GM19438 (cell line): ENCODE measurements at regions not wholly inside any gene's neighbourhood (a gene's known extent, or its start where the extent isn't known, plus 50 kb on each side); places are given as distances from the start of the nearest gene placed in this dataset.
"Not testable (repeated sequence)": the region's sequence is repeated elsewhere in the genome, so short reads cannot be mapped to it uniquely, and the experiment has no call there.

Source experiments
- ATAC-seq: cut with Tn5 transposase; IDR thresholded peaks from one replicate; pipeline ENCODE4 v1.9.1; 2021; ENCODE audit warnings: low read depth; ENCODE audit not compliant: unreplicated experiment

GRCh38 chrX:52261125-52261462, 76.4 kb downstream of the MAGED4 start:
- ATAC-seq = no peak

- ATAC-seq = peak; percentile 99
Observed at GRCh38 chrX:52261463-52262194, 76.9 kb downstream of the MAGED4 start.

GRCh38 chrX:52262195-52262546, 77.5 kb downstream of the MAGED4 start:
- no peak for ATAC-seq

- ATAC-seq = no peak
Observed at GRCh38 chrX:52263417-52263816, 78.7 kb downstream of the MAGED4 start.

- no peak for ATAC-seq
Observed at GRCh38 chrX:52265713-52266112, 81.0 kb downstream of the MAGED4 start.

GRCh38 chrX:52268502-52268901, 83.8 kb downstream of the MAGED4 start:
- not testable (repeated sequence) for ATAC-seq

GRCh38 chrX:52270453-52271116, 85.9 kb downstream of the MAGED4 start:
- ATAC-seq = no peak

GRCh38 chrX:52271206-52271605, 86.5 kb downstream of the MAGED4 start:
- no peak for ATAC-seq

- ATAC-seq = no peak
Observed at GRCh38 chrX:52277666-52278065, 91.2 kb upstream of the XAGE2 start.

- ATAC-seq = no peak
Observed at GRCh38 chrX:52280812-52281211, 88.0 kb upstream of the XAGE2 start.

GRCh38 chrX:52284865-52285264, 84.0 kb upstream of the XAGE2 start:
- no peak for ATAC-seq

- ATAC-seq = not testable (repeated sequence)
Observed at GRCh38 chrX:52298968-52299367, 69.9 kb upstream of the XAGE2 start.

GRCh38 chrX:52308532-52308931, 60.3 kb upstream of the XAGE2 start:
- ATAC-seq = not testable (repeated sequence)
